HCT116 (cell line): ENCODE measurements at regions not wholly inside any gene's neighbourhood (a gene's known extent, or its start where the extent isn't known, plus 50 kb on each side); places are given as distances from the start of the nearest gene placed in this dataset.

Experiments
- ATAC-seq: fragments of 200-7000 bp; cut with Tn5 transposase; 2 replicates; pipeline ENCODE4 v1.9.1; 2020; ENCODE audit warnings: mild to moderate bottlenecking, moderate library complexity
- BruUV-seq: library from RNA; stranded (reverse); fragments of 400-500 nt; replicated peaks from 2 replicates; lab custom pipeline; 2021; lab: Mats Ljungman, UMichigan
- CTCF ChIA-PET: fragments of 300-600 bp; sonication (Branson Sonifier 250); formaldehyde crosslinking; loops from one replicate; lab custom pipeline; 2021; ENCODE audit warnings: antibody characterized with exemption; lab: Charles Lee
- POLR2A ChIA-PET: fragments of 300-600, 350-600 bp; sonication (Branson Sonifier 250); formaldehyde crosslinking; loops from one replicate; lab custom pipeline; 2021; ENCODE audit warnings: antibody characterized with exemption; lab: Charles Lee
- RAD21 ChIA-PET, 2 experiments: fragments of 300-600 bp; sonication (Branson Sonifier 250); formaldehyde crosslinking; loops; one replicate each; lab custom pipeline; 2023; ENCODE audit warnings: low total read pairs in 2 of 2; ENCODE audit not compliant: uncharacterized antibody in 2 of 2, unreplicated experiment in 2 of 2, low non-redundant PET in 1 of 2; lab: Charles Lee
- DNase-seq: peaks from one replicate; pipeline ENCODE4 v3.0.0-alpha.2; 2010; ENCODE audit warnings: low read depth, low spot score
- H2AFZ ChIP-seq: fragments of 200-600 bp; shearing (Covaris generic), sonication (generic); 2 replicates; pipeline ENCODE4 v1.6.1; 2017; ENCODE audit warnings: low read depth, mixed run types, mixed read lengths, antibody characterized with exemption, low read length; ENCODE audit not compliant: poor library complexity, severe bottlenecking
- H3K27ac ChIP-seq: 2 replicates; pipeline ENCODE4 v1.5.1; 2012; ENCODE audit warnings: low read depth, low read length
- H3K27me3 ChIP-seq: fragments of 200-600 bp; sonication (generic); 2 replicates; pipeline ENCODE4 v1.6.1; 2016; ENCODE audit warnings: mixed run types, low read length, mixed read lengths; ENCODE audit not compliant: insufficient read depth
- H3K36me3 ChIP-seq, 2 experiments: fragments of 200-500 bp in 1 of 2; fragments of 200-600 bp in 1 of 2; sonication (Bioruptor generic) in 1 of 2; sonication (generic) in 1 of 2; 2 replicates each; pipeline versions ENCODE4 v1.5.1 to v1.6.1; 2014 to 2016; ENCODE audit warnings: low read length in 2 of 2, inconsistent platforms in 1 of 2, mixed read lengths in 1 of 2, mixed run types in 1 of 2; ENCODE audit not compliant: insufficient read depth in 2 of 2, control insufficient read depth in 1 of 2
- H3K4me1 ChIP-seq, 2 experiments: fragments of 200-600 bp in 1 of 2; sonication (generic) in 1 of 2; 2 replicates each; pipeline versions ENCODE4 v1.5.1 to v1.6.1; 2012 to 2017; ENCODE audit warnings: low read length in 2 of 2, inconsistent platforms in 1 of 2, mild to moderate bottlenecking in 1 of 2, mixed read lengths in 1 of 2, mixed run types in 1 of 2, moderate library complexity in 1 of 2; ENCODE audit not compliant: insufficient read depth in 2 of 2, control insufficient read depth in 1 of 2
- H3K4me2 ChIP-seq: fragments of 200-600 bp; sonication (generic); 2 replicates; pipeline ENCODE4 v1.6.1; 2017; ENCODE audit warnings: mixed run types, low read length, mixed read lengths
- H3K4me3 ChIP-seq, 2 experiments: fragments of 200-600 bp in 1 of 2; sonication (generic) in 1 of 2; replicated peaks in 1 of 2; 2 replicates each; pipeline ENCODE4 v1.5.1; 2011 to 2016; ENCODE audit warnings: low read length in 2 of 2, control low read depth in 1 of 2, low read depth in 1 of 2, mild to moderate bottlenecking in 1 of 2, mixed read lengths in 1 of 2, mixed run types in 1 of 2
- H3K79me2 ChIP-seq: fragments of 200-600 bp; sonication (generic); 2 replicates; pipeline ENCODE4 v1.6.1; 2017; ENCODE audit warnings: mild to moderate bottlenecking, mixed run types, low read length, moderate library complexity, mixed read lengths; ENCODE audit not compliant: insufficient read depth
- H3K9ac ChIP-seq: fragments of 200-600 bp; sonication (generic); 2 replicates; pipeline ENCODE4 v1.6.1; 2016; ENCODE audit warnings: low read length, mixed read lengths
- H3K9me2 ChIP-seq: fragments of 200-600 bp; sonication (generic), shearing (Covaris generic); 2 replicates; pipeline ENCODE4 v1.6.1; 2017; ENCODE audit warnings: mixed run types, mild to moderate bottlenecking, moderate library complexity; ENCODE audit not compliant: insufficient read depth
- H3K9me3 ChIP-seq, 2 experiments: fragments of 200-500 bp in 1 of 2; fragments of 200-600 bp in 1 of 2; sonication (Bioruptor generic) in 1 of 2; sonication (generic) in 1 of 2; 2 replicates each; pipeline ENCODE4 v1.6.1; 2014 to 2017; ENCODE audit warnings: low read length in 2 of 2, mixed read lengths in 2 of 2, inconsistent platforms in 1 of 2, low read depth in 1 of 2, mild to moderate bottlenecking in 1 of 2, mixed run types in 1 of 2, moderate library complexity in 1 of 2; ENCODE audit not compliant: control insufficient read depth in 1 of 2, insufficient read depth in 1 of 2
- H4K20me1 ChIP-seq: fragments of 200-600 bp; sonication (generic), shearing (Covaris generic); 2 replicates; pipeline ENCODE4 v1.6.1; 2017; ENCODE audit warnings: mixed run types, mild to moderate bottlenecking, moderate library complexity; ENCODE audit not compliant: insufficient read depth
- ATF3 ChIP-seq: IDR thresholded peaks from 2 replicates; pipeline ENCODE4 v1.6.1; 2012
- CEBPB ChIP-seq: IDR thresholded peaks from 2 replicates; pipeline ENCODE4 v1.6.1; 2012; ENCODE audit warnings: low read depth
- CTCF ChIP-seq, 3 experiments: fragments of 200-600 bp in 1 of 3; sonication (generic) in 1 of 3; IDR thresholded peaks in 2 of 3; conservative IDR thresholded peaks in 1 of 3; 2 replicates each; pipeline ENCODE4 v1.5.1; 2012 to 2017; ENCODE audit warnings: low read depth in 2 of 3, low read length in 2 of 3, antibody characterized with exemption in 1 of 3, borderline replicate concordance in 1 of 3, control low read depth in 1 of 3, mild to moderate bottlenecking in 1 of 3, mixed read lengths in 1 of 3, mixed run types in 1 of 3, moderate library complexity in 1 of 3; ENCODE audit not compliant: insufficient read depth in 1 of 3
- ELF1 ChIP-seq: IDR thresholded peaks from 2 replicates; pipeline ENCODE4 v1.6.1; 2012; ENCODE audit warnings: low read depth, borderline replicate concordance
- EZH2 ChIP-seq: fragments of 200-600 bp; sonication (generic); IDR thresholded peaks from 2 replicates; pipeline ENCODE4 v1.6.1; 2017; ENCODE audit warnings: antibody characterized with exemption, mixed run types
- FOSL1 ChIP-seq: IDR thresholded peaks from 2 replicates; pipeline ENCODE4 v1.6.1; 2012; ENCODE audit warnings: low read depth
- JUND ChIP-seq: IDR thresholded peaks from 2 replicates; pipeline ENCODE4 v1.6.1; 2012
- MAX ChIP-seq: IDR thresholded peaks from 2 replicates; pipeline ENCODE4 v1.6.1; 2012
- POLR2A ChIP-seq: IDR thresholded peaks from 2 replicates; pipeline ENCODE4 v1.7.0; 2011; ENCODE audit warnings: borderline replicate concordance; ENCODE audit not compliant: insufficient read depth, insufficient read length; ENCODE audit errors: extremely low read depth
- POLR2AphosphoS5 ChIP-seq: IDR thresholded peaks from 2 replicates; pipeline ENCODE4 v1.6.1; 2011; ENCODE audit warnings: mild to moderate bottlenecking, low read depth, low read length, moderate library complexity
- RAD21 ChIP-seq: IDR thresholded peaks from 2 replicates; pipeline ENCODE4 v1.6.1; 2012; ENCODE audit warnings: low read depth, mild to moderate bottlenecking
- SIN3A ChIP-seq: IDR thresholded peaks from 2 replicates; pipeline ENCODE4 v1.6.1; 2012; ENCODE audit warnings: low read depth
- SRF ChIP-seq: IDR thresholded peaks from 2 replicates; pipeline ENCODE4 v1.6.1; 2012; ENCODE audit warnings: low read depth
- TCF7L2 ChIP-seq: IDR thresholded peaks from 2 replicates; pipeline ENCODE4 v1.7.0; 2011; ENCODE audit warnings: borderline replicate concordance, inconsistent platforms; ENCODE audit not compliant: insufficient read depth, insufficient read length; ENCODE audit errors: extremely low read depth
- ZBTB33 ChIP-seq: IDR thresholded peaks from 2 replicates; pipeline ENCODE4 v1.6.1; 2011; ENCODE audit warnings: mild to moderate bottlenecking, low read length, moderate library complexity; ENCODE audit not compliant: insufficient replicate concordance; ENCODE audit errors: extremely low read depth
- ZFX ChIP-seq: fragments of 450-650 bp; IDR thresholded peaks from 2 replicates; pipeline ENCODE4 v1.6.1; 2017
- ZNF274 ChIP-seq: fragments of 200-500 bp; sonication (Bioruptor generic); IDR thresholded peaks from 2 replicates; pipeline ENCODE4 v1.6.1; 2014; ENCODE audit warnings: mild to moderate bottlenecking, low read depth, low read length, inconsistent platforms
- intact Hi-C: fragments of 100-400 bp; cut with micrococcal nuclease; formaldehyde crosslinking; loops from 2 replicates; pipeline ENCODE4 v1.10.0; 2022

- TF ChIP-seq CTCF (IDR thresholded peaks at IDR 0.05 in 2 of 3, conservative IDR thresholded peaks at IDR 0.05 in 1 of 3; ENCODE audit: borderline replicate concordance in 1 of 3, insufficient read depth in 1 of 3, low read depth in 2 of 3, low read length in 2 of 3) (no peak), SRF (no peak), ATF3 (no peak), EZH2 (no peak), ELF1 (no peak), MAX (no peak)
- TF ChIP-seq, all 23 proteins: peak for 0
These were observed 966.3 kb downstream of the FSTL5 start (continued) for GRCh38 chr4:161197474-161197873.

- Histone ChIP-seq H3K36me3 (no peaks in the 10 kb centered on the region), H3K9me3 (no peaks in the 10 kb centered on the region), H3K79me2 (no peaks in the 10 kb centered on the region), H3K9me2 (no peaks in the 10 kb centered on the region), H4K20me1 (no peaks in the 10 kb centered on the region), H2AFZ (no peak overlapping the region), H3K27me3 (no peaks in the 10 kb centered on the region), H3K4me1 (no peaks in the 10 kb centered on the region), H3K4me3 (no peak overlapping the region), H3K4me2 (no peak overlapping the region), H3K27ac (no peak overlapping the region), H3K9ac (no peak overlapping the region)
- no TSS peak for BruUV-seq
- no peak for DNase-seq
- ChIA-PET RAD21 (no interaction called here), POLR2A (no interaction called here), CTCF (no interaction called here)
- intact Hi-C loops = no loop called here
- no peak for ATAC-seq
- TF ChIP-seq POLR2A (no peak), ZBTB33 (no peak), JUND (no peak), EZH2 (no peak), POLR2AphosphoS5 (no peak), RAD21 (no peak), ZFX (no peak), ZNF274 (no peak), TCF7L2 (no peak), SIN3A (no peak), MAX (no peak), CTCF (IDR thresholded peaks at IDR 0.05 in 2 of 3, conservative IDR thresholded peaks at IDR 0.05 in 1 of 3; ENCODE audit: borderline replicate concordance in 1 of 3, insufficient read depth in 1 of 3, low read depth in 2 of 3, low read length in 2 of 3) (no peak), FOSL1 (no peak), SRF (no peak), CEBPB (no peak)
These were observed 974.3 kb downstream of the FSTL5 start for GRCh38 chr4:161189286-161190134.
